ENCODE measurements at regions not wholly inside any gene's neighbourhood (a gene's known extent, or its start where the extent isn't known, plus 50 kb on each side); places are given as distances from the start of the nearest gene placed in this dataset.

DNA sequence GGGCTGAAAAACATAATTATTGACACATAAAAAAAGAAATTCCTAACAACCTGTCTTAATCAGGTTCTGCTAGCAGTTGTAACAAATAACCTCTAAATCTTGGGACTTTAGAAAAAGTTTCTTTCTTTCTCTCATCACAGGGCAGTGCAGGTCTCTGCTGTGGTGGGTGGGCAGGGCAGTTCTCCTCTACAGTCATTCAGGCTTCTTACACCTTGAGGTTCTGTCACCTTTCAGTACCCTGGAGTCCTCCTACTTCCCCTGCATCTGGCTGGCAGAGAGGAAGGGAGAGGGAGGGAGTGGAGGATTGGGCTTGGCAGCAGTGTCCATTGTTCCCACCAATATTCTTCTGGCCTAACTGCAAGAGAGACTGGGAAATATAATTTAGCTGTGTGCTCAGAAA is 112.2 kb upstream of the ANKRD55 start (continued):
- TF ChIP-seq TSC22D2 (CRISPR knock-in tag; IDR thresholded peaks at IDR 0.05; ENCODE audit: borderline replicate concordance), result no peak

DNA sequence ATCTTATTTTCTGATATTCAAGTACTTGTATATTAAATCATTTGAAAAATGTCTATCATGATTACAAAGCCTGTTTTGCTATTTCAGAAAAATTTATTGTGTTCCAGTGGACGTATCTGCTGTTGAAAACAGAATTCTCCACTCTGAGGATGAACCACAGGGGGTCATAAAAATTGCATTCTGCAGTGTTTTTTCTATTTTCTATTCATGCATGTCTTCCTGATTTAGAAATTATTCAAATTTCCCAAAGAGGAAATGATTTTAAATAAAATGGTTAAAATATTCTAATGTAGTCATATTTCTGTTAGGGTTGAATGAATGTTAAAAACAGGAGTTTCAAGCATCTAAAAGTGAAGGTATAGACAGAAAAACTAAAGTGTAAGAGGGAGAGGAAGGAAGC is 111.5 kb upstream of the ANKRD55 start:
- H3K36me3 ChIP-seq (replicated peaks in 1 of 2; ENCODE audit: control insufficient read depth in 1 of 2, insufficient read depth in 2 of 2, low read length in 2 of 2), result no peaks in the 10 kb centered on the region
- DNase-seq (ENCODE audit: low spot score) (no peak), ATAC-seq (no peak), FAIRE-seq (no peak)
- no peak overlapping the region for H2AFZ ChIP-seq (ENCODE audit: low read length)
- H4K20me1 ChIP-seq (ENCODE audit: insufficient read depth, low read length), result no peaks in the 10 kb centered on the region
- H3K27me3 ChIP-seq (ENCODE audit: control insufficient read depth in 1 of 2, insufficient read depth in 2 of 2, low read length in 2 of 2), result no peaks in the 10 kb centered on the region
- CTCF ChIA-PET (ENCODE audit: low intra/inter-chr PET ratio, low total read pairs), result no interaction called here
- WGBS (ENCODE audit: low lambda C conversion rate), result 89% methylated on average over 1 of the region's 1 CpG
- no peaks in the 10 kb centered on the region for H3K79me2 ChIP-seq (ENCODE audit: insufficient read depth, low read length)
- no peak for TF ChIP-seq SETDB1 (CRISPR knock-in tag; IDR thresholded peaks at IDR 0.05; ENCODE audit: borderline replicate concordance)
- TF ChIP-seq, protein P1, sequence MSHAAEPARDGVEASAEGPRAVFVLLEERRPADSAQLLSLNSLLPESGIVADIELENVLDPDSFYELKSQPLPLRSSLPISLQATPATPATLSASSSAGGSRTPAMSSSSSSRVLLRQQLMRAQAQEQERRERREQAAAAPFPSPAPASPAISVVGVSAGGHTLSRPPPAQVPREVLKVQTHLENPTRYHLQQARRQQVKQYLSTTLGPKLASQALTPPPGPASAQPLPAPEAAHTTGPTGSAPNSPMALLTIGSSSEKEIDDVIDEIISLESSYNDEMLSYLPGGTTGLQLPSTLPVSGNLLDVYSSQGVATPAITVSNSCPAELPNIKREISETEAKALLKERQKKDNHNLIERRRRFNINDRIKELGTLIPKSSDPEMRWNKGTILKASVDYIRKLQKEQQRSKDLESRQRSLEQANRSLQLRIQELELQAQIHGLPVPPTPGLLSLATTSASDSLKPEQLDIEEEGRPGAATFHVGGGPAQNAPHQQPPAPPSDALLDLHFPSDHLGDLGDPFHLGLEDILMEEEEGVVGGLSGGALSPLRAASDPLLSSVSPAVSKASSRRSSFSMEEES (CRISPR knock-in tag; IDR thresholded peaks at IDR 0.05), result no peak
- no peak for TF ChIP-seq ZNF138 (CRISPR knock-in tag; IDR thresholded peaks at IDR 0.05; ENCODE audit: low read depth)
- TF ChIP-seq CEBPB (IDR thresholded peaks at IDR 0.05; ENCODE audit: borderline replicate concordance, low read depth, low read length), result no peak
- TF ChIP-seq, protein P2, sequence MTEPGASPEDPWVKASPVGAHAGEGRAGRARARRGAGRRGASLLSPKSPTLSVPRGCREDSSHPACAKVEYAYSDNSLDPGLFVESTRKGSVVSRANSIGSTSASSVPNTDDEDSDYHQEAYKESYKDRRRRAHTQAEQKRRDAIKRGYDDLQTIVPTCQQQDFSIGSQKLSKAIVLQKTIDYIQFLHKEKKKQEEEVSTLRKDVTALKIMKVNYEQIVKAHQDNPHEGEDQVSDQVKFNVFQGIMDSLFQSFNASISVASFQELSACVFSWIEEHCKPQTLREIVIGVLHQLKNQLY (CRISPR knock-in tag; IDR thresholded peaks at IDR 0.05), result no peak
- TF ChIP-seq, protein P3, sequence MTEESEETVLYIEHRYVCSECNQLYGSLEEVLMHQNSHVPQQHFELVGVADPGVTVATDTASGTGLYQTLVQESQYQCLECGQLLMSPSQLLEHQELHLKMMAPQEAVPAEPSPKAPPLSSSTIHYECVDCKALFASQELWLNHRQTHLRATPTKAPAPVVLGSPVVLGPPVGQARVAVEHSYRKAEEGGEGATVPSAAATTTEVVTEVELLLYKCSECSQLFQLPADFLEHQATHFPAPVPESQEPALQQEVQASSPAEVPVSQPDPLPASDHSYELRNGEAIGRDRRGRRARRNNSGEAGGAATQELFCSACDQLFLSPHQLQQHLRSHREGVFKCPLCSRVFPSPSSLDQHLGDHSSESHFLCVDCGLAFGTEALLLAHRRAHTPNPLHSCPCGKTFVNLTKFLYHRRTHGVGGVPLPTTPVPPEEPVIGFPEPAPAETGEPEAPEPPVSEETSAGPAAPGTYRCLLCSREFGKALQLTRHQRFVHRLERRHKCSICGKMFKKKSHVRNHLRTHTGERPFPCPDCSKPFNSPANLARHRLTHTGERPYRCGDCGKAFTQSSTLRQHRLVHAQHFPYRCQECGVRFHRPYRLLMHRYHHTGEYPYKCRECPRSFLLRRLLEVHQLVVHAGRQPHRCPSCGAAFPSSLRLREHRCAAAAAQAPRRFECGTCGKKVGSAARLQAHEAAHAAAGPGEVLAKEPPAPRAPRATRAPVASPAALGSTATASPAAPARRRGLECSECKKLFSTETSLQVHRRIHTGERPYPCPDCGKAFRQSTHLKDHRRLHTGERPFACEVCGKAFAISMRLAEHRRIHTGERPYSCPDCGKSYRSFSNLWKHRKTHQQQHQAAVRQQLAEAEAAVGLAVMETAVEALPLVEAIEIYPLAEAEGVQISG (CRISPR knock-in tag; IDR thresholded peaks at IDR 0.05), result no peak
- TF ChIP-seq ZMYM3 (CRISPR knock-in tag; IDR thresholded peaks at IDR 0.05), result no peak
- TF ChIP-seq ZKSCAN1 (IDR thresholded peaks at IDR 0.05; ENCODE audit: low read length), result no peak
- TF ChIP-seq GABPA (IDR thresholded peaks at IDR 0.05; ENCODE audit: low read depth, low read length), result no peak
- no peak for TF ChIP-seq GABPA (CRISPR knock-in tag; IDR thresholded peaks at IDR 0.05; ENCODE audit: low read depth)
- peaks cover 30% of the 10 kb centered on the region for H3K4me1 ChIP-seq (ENCODE audit: insufficient read depth, low read length)
- intact Hi-C loops (cut with micrococcal nuclease; ENCODE audit: unreplicated experiment) (no loop called here), in situ Hi-C loops (cut with HindIII; ENCODE audit: extremely low pct_ligation_motif_present, low pct_unique_long_range_greater_than_20kb) (no loop called here)
- no peak overlapping the region for H3K4me3 ChIP-seq (replicated peaks in 1 of 3; ENCODE audit: insufficient read depth in 1 of 3, low read depth in 2 of 3, low read length in 3 of 3)
- no peak overlapping the region for H3K9ac ChIP-seq (ENCODE audit: insufficient read depth, low read depth, low read length)
- no peak overlapping the region for H3K4me2 ChIP-seq (ENCODE audit: low read depth, low read length)
- no peak overlapping the region for H3K27ac ChIP-seq (ENCODE audit: extremely low read length, insufficient read depth, low read length)
- BruUV-seq (replicated peaks), result no TSS peak
- 0 out of 2 replicates have a peak, but pooled peaks cover 4% of the 10 kb centered on the region for H3K9me3 ChIP-seq (ENCODE audit: low read length)
- POLR2A ChIA-PET, result no interaction called here

Data from HepG2 (cell line).